ENCODE measurements at regions not wholly inside any gene's neighbourhood (a gene's known extent, or its start where the extent isn't known, plus 50 kb on each side); places are given as distances from the start of the nearest gene placed in this dataset.

DNA sequence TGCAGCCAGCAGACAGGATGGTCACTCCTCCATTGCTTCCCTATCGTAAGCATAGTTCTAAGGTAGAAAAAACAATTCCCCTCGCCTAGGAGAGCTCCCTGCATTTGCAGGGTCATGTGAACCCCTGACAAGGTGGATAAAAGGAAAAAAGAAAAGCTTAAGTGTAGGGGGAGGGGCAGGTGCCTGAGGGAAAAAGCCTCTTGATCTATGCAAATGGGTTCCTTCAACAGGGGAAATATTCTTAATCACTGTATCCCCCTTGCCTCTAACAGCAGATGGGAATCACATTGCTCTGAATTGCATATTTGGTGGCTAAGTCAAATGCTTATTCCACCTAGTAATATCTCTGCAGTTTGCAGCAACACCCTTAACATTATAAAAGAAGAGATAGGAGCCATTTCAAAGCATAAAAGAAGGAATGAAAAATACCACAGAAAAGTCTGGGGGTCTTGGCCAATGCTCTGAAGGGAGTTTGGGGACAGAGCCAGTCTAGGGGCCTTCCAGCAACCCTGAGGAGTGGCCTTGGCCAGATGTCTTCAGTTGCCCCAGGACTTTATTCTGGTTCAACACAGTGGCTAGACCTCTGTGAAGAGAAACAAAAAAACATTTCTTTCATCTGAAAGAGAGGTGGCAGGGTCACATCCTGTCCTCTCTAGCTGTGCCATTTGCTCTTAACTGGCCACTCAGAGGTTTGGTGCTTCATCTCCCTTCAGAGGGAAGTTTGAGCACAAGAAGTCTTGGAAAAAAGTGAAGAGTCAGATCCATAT is 660.4 kb upstream of the GJE1 start:
- Histone ChIP-seq H3K27me3 (ENCODE audit: low read depth) (no peaks in the 10 kb centered on the region), H3K27ac (replicated peaks) (no peak overlapping the region), H3K4me3 (no peak overlapping the region), H3K36me3 (no peaks in the 10 kb centered on the region), H3K4me1 (no peaks in the 10 kb centered on the region), H3K9me3 (replicated peaks) (no peaks in the 10 kb centered on the region)
- TF ChIP-seq, protein P1, sequence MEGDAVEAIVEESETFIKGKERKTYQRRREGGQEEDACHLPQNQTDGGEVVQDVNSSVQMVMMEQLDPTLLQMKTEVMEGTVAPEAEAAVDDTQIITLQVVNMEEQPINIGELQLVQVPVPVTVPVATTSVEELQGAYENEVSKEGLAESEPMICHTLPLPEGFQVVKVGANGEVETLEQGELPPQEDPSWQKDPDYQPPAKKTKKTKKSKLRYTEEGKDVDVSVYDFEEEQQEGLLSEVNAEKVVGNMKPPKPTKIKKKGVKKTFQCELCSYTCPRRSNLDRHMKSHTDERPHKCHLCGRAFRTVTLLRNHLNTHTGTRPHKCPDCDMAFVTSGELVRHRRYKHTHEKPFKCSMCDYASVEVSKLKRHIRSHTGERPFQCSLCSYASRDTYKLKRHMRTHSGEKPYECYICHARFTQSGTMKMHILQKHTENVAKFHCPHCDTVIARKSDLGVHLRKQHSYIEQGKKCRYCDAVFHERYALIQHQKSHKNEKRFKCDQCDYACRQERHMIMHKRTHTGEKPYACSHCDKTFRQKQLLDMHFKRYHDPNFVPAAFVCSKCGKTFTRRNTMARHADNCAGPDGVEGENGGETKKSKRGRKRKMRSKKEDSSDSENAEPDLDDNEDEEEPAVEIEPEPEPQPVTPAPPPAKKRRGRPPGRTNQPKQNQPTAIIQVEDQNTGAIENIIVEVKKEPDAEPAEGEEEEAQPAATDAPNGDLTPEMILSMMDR (IDR thresholded peaks at IDR 0.05; ENCODE audit: borderline replicate concordance), result no peak
- intact Hi-C loops (cut with micrococcal nuclease), result no loop called here
- DNase-seq, result no peak

DNA sequence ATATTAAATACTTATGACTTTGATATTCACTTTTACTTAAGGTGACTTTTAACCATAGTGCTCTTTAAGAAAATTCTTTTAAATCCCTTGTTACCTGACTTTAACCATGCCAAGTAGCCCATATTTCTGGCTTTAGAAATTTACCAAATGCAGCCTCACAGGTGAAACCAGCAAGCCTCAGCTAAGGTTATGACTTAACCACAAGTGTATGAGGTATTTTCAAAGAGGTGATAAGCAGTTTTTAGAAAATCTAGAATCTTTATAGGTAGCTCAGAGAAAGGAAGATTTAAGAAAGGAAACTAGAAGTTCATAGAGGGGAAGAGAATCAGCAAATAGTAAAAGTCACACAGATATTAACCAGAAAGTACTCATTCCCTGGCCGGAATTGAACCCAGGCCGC is 661.9 kb upstream of the GJE1 start:
- Histone ChIP-seq H3K27ac (replicated peaks) (no peak overlapping the region), H3K4me3 (no peak overlapping the region), H3K4me1 (no peaks in the 10 kb centered on the region), H3K27me3 (ENCODE audit: low read depth) (no peaks in the 10 kb centered on the region), H3K36me3 (no peaks in the 10 kb centered on the region), H3K9me3 (replicated peaks) (no peaks in the 10 kb centered on the region)
- DNase-seq, result no peak
- intact Hi-C loops (cut with micrococcal nuclease), result no loop called here
- TF ChIP-seq, protein P1 (IDR thresholded peaks at IDR 0.05; ENCODE audit: borderline replicate concordance), result no peak

DNA sequence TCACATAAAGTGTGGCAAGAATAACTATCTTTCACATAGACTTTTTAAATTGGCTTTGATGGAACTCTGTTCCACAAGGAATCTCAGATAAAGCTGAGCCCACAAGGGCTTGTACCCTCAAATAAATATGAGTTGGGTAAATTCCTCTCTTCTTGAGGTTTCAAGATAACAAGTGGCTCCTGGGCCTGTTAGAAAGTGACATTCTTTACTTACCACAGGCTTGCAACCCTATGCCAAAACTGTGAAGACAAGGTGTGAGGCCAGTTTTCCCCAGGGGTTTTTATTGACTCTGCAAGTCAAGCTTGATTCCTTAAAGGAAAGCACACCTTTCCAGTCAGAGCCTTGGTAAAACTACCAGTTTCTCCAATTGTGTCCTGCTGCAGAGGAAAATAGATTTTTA is 664.8 kb upstream of the GJE1 start:
- TF ChIP-seq, protein P1 (IDR thresholded peaks at IDR 0.05; ENCODE audit: borderline replicate concordance), result no peak
- H3K9me3 ChIP-seq (replicated peaks), result no peaks in the 10 kb centered on the region
- no peaks in the 10 kb centered on the region for H3K36me3 ChIP-seq
- H3K27ac ChIP-seq (replicated peaks), result peak overlapping the region; percentile 16
- H3K4me3 ChIP-seq, result no peak overlapping the region
- intact Hi-C loops (cut with micrococcal nuclease), result no loop called here
- H3K4me1 ChIP-seq, result peaks cover 13% of the 10 kb centered on the region
- no peaks in the 10 kb centered on the region for H3K27me3 ChIP-seq (ENCODE audit: low read depth)
- DNase-seq, result no peak

DNA sequence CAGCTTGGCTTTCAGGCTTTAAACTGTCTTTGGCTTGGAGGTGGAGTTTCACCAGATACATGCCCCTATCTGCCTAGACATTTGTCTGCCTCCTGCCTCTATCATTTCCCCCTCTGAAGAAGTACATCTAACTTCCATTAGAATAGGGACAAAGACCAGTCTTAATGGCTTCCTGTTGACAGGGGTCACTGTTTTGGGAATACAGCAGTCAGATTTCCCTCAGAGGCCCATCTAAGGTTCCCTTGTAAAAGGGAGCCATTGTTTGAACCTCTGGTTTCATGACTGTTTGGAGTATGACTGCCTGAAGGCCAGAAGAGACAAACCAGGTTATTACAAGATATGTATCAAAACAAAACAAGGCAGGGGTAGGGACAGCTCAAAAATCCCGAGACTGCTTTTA is 665.7 kb upstream of the GJE1 start:
- DNase-seq, result no peak
- TF ChIP-seq, protein P1 (IDR thresholded peaks at IDR 0.05; ENCODE audit: borderline replicate concordance), result no peak
- peak overlapping the region; percentile 33 for H3K27ac ChIP-seq (replicated peaks)
- no peaks in the 10 kb centered on the region for H3K9me3 ChIP-seq (replicated peaks)
- H3K36me3 ChIP-seq, result no peaks in the 10 kb centered on the region
- H3K4me1 ChIP-seq, result peaks cover 13% of the 10 kb centered on the region
- no peaks in the 10 kb centered on the region for H3K27me3 ChIP-seq (ENCODE audit: low read depth)
- H3K4me3 ChIP-seq, result no peak overlapping the region
- intact Hi-C loops (cut with micrococcal nuclease), result no loop called here

DNA sequence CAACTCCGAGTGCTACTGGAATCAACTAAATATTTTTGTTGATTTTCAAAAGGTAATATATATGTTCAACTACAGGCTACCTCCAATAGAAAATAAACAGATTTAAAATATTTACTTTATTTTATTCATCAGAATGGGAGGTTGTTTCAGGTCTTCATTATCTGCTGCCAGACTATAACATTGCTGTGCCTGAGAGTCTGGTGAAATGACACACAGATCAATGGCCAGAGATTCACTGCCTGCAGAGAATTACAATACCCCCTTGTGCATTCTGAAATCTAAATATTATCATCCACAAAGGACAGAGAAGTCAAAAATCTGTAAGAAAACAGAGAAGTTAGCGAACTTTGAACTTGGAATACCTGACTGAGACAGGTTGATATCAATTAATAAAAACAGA is 667.8 kb upstream of the GJE1 start:
- H3K27ac ChIP-seq (replicated peaks), result peak overlapping the region; percentile 73
- intact Hi-C loops (cut with micrococcal nuclease), result no loop called here

More for the DNA sequence above, 667.8 kb upstream of the GJE1 start:
- TF ChIP-seq, protein P1 (IDR thresholded peaks at IDR 0.05; ENCODE audit: borderline replicate concordance), result no peak
- Histone ChIP-seq H3K4me3 (no peak overlapping the region), H3K36me3 (no peaks in the 10 kb centered on the region), H3K27me3 (ENCODE audit: low read depth) (no peaks in the 10 kb centered on the region), H3K4me1 (peaks cover 13% of the 10 kb centered on the region), H3K9me3 (replicated peaks) (no peaks in the 10 kb centered on the region)
- no peak for DNase-seq
